Skeletal muscle satellite cell (primary cell): ENCODE measurements at regions not wholly inside any gene's neighbourhood (a gene's known extent, or its start where the extent isn't known, plus 50 kb on each side); places are given as distances from the start of the nearest gene placed in this dataset.
"Not testable (repeated sequence)": the region's sequence is repeated elsewhere in the genome, so short reads cannot be mapped to it uniquely, and the experiment has no call there.

ENCODE experiments used
- H3K27me3 ChIP-seq: 2 replicates; pipeline ENCODE4 v1.7.0; 2013; ENCODE audit warnings: low read length; ENCODE audit not compliant: control insufficient read depth, insufficient read depth
- H3K36me3 ChIP-seq: 2 replicates; pipeline ENCODE4 v1.7.0; 2013; ENCODE audit warnings: mild to moderate bottlenecking, control low read depth, low read length; ENCODE audit not compliant: insufficient read depth
- H3K4me1 ChIP-seq: 2 replicates; pipeline ENCODE4 v1.7.0; 2013; ENCODE audit warnings: low read length; ENCODE audit not compliant: control insufficient read depth, insufficient read depth
- H3K4me2 ChIP-seq: 2 replicates; pipeline ENCODE4 v1.7.0; 2013; ENCODE audit warnings: mild to moderate bottlenecking, low read length
- H3K4me3 ChIP-seq: 2 replicates; pipeline ENCODE4 v1.7.0; 2013; ENCODE audit warnings: low read length
- H3K9ac ChIP-seq: 2 replicates; pipeline ENCODE4 v1.7.0; 2013; ENCODE audit warnings: mild to moderate bottlenecking, low read depth, low read length, moderate library complexity
- H3K9me3 ChIP-seq: replicated peaks from 2 replicates; pipeline ENCODE4 v1.7.0; 2013; ENCODE audit warnings: mild to moderate bottlenecking, control low read depth, low read length

DNA sequence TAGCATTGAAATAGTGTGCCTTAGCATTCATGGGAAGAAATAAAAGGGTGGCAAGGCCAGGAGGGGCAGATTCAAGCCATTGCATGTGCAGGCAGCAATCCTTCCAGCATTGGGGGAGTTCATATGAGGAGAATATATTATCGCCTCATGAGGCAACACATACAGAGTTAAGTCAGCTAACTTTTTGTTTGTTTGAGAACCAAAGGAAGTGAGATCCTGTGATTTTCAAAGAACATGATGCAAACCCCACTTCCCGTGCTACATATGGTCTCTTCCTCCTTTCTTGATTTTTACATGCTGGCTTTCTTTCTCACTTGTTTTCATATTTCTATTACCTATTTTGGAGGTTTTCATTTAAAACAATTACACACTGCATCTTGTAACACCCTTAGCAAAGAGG, 579.7 kb upstream of the ARID1B start:
- Histone ChIP-seq H3K9me3 (peaks cover 6% of the 10 kb centered on the region), H3K4me2 (no peak overlapping the region), H3K9ac (no peak overlapping the region), H3K27me3 (no peaks in the 10 kb centered on the region), H3K4me1 (no peaks in the 10 kb centered on the region), H3K4me3 (no peak overlapping the region), H3K36me3 (no peaks in the 10 kb centered on the region)

- no peaks in the 10 kb centered on the region for H3K27me3 ChIP-seq
- no peak overlapping the region for H3K4me2 ChIP-seq
- H3K36me3 ChIP-seq, result no peaks in the 10 kb centered on the region
- no peak overlapping the region for H3K4me3 ChIP-seq
- no peak overlapping the region for H3K9ac ChIP-seq
- no peaks in the 10 kb centered on the region for H3K4me1 ChIP-seq
- H3K9me3 ChIP-seq, result peaks cover 6% of the 10 kb centered on the region
These were observed 582.2 kb upstream of the ARID1B start for GRCh38 chr6:156194981-156195380.

DNA sequence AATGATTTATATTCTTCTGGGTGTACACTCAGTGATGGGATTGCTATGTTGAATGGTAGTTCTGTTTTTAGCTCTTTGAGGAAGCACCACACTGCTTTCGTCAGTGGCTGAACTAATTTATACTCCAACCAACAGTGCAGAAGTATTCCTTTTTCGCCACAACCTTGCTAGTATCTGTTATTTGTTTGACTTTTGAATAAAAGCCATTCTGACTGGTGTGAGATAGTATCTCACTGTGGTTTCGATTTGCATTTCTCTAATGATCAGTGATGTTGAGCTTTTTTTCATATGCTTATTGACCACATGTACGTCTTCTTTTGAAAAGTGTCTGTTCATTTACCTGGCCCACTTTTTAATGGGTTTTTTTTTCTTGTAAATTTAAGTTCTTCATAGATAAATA, 583.8 kb upstream of the ARID1B start:
- no peak overlapping the region for H3K4me2 ChIP-seq
- peaks cover 4% of the 10 kb centered on the region for H3K9me3 ChIP-seq
- no peak overlapping the region for H3K9ac ChIP-seq
- H3K4me1 ChIP-seq, result no peaks in the 10 kb centered on the region
- no peaks in the 10 kb centered on the region for H3K36me3 ChIP-seq
- H3K27me3 ChIP-seq, result no peaks in the 10 kb centered on the region
- H3K4me3 ChIP-seq, result no peak overlapping the region

GRCh38 chr6:156191895-156192294, 585.3 kb upstream of the ARID1B start:
- Histone ChIP-seq H3K9ac (no peak overlapping the region), H3K4me3 (no peak overlapping the region), H3K27me3 (no peaks in the 10 kb centered on the region), H3K4me2 (no peak overlapping the region), H3K4me1 (no peaks in the 10 kb centered on the region), H3K9me3 (peaks cover 2% of the 10 kb centered on the region), H3K36me3 (no peaks in the 10 kb centered on the region)

GRCh38 chr6:156191390-156191789, 585.8 kb upstream of the ARID1B start:
- H3K36me3 ChIP-seq, H3K4me3 ChIP-seq, H3K4me2 ChIP-seq, H3K4me1 ChIP-seq, H3K9me3 ChIP-seq, H3K9ac ChIP-seq, H3K27me3 ChIP-seq: not testable (repeated sequence)

DNA sequence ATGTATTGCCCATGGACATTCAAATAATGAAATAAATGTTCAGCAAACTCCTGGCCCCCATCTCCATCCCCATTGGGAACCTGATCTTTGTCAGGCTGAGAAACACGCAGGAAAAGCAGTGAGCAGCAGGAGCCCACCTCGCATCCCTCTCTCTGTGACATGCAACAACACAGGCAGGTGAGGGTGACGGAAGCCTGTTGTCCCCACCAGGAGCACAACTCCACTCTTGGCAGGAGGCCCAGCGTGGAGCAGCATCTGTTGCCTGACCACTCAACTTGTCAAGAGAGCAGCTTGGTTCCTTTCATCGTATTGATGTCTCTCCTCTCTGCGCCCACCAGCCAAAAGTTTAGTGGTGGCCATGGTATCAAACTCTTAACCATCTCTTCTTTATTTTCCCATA, 586.9 kb upstream of the ARID1B start:
- Histone ChIP-seq H3K36me3 (no peaks in the 10 kb centered on the region), H3K27me3 (no peaks in the 10 kb centered on the region), H3K9ac (no peak overlapping the region), H3K4me3 (no peak overlapping the region), H3K4me1 (no peaks in the 10 kb centered on the region), H3K4me2 (no peak overlapping the region), H3K9me3 (peaks cover 7% of the 10 kb centered on the region)

GRCh38 chr6:156189714-156190113, 587.5 kb upstream of the ARID1B start:
- no peak overlapping the region for H3K4me2 ChIP-seq
- H3K27me3 ChIP-seq, result no peaks in the 10 kb centered on the region
- no peaks in the 10 kb centered on the region for H3K36me3 ChIP-seq
- H3K9ac ChIP-seq, result no peak overlapping the region
- H3K4me1 ChIP-seq, result no peaks in the 10 kb centered on the region
- H3K4me3 ChIP-seq, result no peak overlapping the region
- peaks cover 5% of the 10 kb centered on the region for H3K9me3 ChIP-seq

GRCh38 chr6:156189195-156189594, 588.0 kb upstream of the ARID1B start:
- Histone ChIP-seq H3K27me3 (no peaks in the 10 kb centered on the region), H3K4me1 (no peaks in the 10 kb centered on the region), H3K9ac (no peak overlapping the region), H3K4me3 (no peak overlapping the region), H3K9me3 (peaks cover 5% of the 10 kb centered on the region), H3K36me3 (no peaks in the 10 kb centered on the region), H3K4me2 (no peak overlapping the region)

GRCh38 chr6:156185113-156185512, 592.1 kb upstream of the ARID1B start:
- H3K36me3 ChIP-seq, result no peaks in the 10 kb centered on the region
- no peak overlapping the region for H3K9ac ChIP-seq

DNA sequence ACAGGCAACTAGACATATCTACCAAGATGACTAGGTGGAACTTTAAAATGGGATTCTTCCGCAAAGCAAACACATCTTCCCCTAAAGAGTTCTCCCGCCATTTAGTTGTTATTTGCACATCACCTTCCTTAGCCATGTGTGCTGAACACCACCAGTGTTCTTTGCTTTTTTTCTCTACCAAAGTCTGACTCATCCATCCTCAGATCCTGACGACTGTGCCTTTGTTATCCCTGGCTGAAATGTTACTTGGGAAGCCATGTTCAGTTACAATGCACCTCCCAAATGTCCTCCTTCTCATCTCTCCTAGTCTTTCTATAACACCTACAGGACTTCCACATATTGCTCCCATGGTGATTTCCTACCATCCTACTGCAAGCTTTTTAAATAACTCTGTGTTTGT, 593.5 kb upstream of the ARID1B start:
- Histone ChIP-seq H3K9me3 (peaks cover 5% of the 10 kb centered on the region), H3K4me1 (no peaks in the 10 kb centered on the region), H3K9ac (no peak overlapping the region), H3K4me2 (no peak overlapping the region), H3K4me3 (no peak overlapping the region), H3K36me3 (no peaks in the 10 kb centered on the region), H3K27me3 (no peaks in the 10 kb centered on the region)

More at GRCh38 chr6:156185113-156185512, 592.1 kb upstream of the ARID1B start:
- no peaks in the 10 kb centered on the region for H3K27me3 ChIP-seq
- H3K9me3 ChIP-seq, result peaks cover 5% of the 10 kb centered on the region
- H3K4me1 ChIP-seq, result no peaks in the 10 kb centered on the region
- H3K4me2 ChIP-seq, result no peak overlapping the region
- no peak overlapping the region for H3K4me3 ChIP-seq

DNA sequence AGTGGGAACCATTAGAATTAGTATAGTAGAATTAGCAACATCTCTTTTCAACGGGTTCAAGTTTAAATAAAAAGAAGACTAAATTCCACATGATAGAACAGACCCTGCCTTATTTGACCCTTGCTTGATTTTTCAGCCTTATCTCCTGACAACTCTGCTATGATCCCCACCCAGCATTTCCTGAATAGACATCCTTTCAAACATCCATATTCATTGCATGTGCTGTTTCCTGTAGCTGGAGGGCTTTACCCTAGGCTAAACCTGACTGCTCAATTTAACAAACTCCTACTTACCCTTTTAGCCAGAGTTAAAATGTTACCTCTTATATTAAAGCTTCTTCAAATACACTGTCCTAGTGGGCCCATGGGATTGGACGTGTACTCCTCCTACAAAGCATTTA, 594.8 kb upstream of the ARID1B start:
- H3K4me2 ChIP-seq, result no peak overlapping the region
- H3K36me3 ChIP-seq, result no peaks in the 10 kb centered on the region
- H3K27me3 ChIP-seq, result no peaks in the 10 kb centered on the region
- no peak overlapping the region for H3K9ac ChIP-seq
- H3K4me1 ChIP-seq, result no peaks in the 10 kb centered on the region
- H3K4me3 ChIP-seq, result no peak overlapping the region
- peaks cover 5% of the 10 kb centered on the region for H3K9me3 ChIP-seq

GRCh38 chr6:156181506-156181905, 595.7 kb upstream of the ARID1B start:
- Histone ChIP-seq H3K9ac (no peak overlapping the region), H3K4me1 (no peaks in the 10 kb centered on the region), H3K4me2 (no peak overlapping the region), H3K9me3 (peaks cover 3% of the 10 kb centered on the region), H3K4me3 (no peak overlapping the region), H3K36me3 (no peaks in the 10 kb centered on the region), H3K27me3 (no peaks in the 10 kb centered on the region)
